Esophagus squamous epithelium (tissue), 5 donors: ENCODE measurements at regions not wholly inside any gene's neighbourhood (a gene's known extent, or its start where the extent isn't known, plus 50 kb on each side); places are given as distances from the start of the nearest gene placed in this dataset.

ENCODE experiments used
- DNase-seq: peaks from one replicate; lab custom pipeline; 2025; lab: John Stamatoyannopoulos, UW
- H3K27ac ChIP-seq, 4 donors: fragments of 200-600 bp; sonication (generic); one replicate each; pipeline ENCODE4 v1.5.1; 2016 to 2019; ENCODE audit warnings: mild to moderate bottlenecking in 1 of 4
- H3K27me3 ChIP-seq, 4 donors: fragments of 200-600 bp; sonication (generic); 1 replicate in 3 of 4; 2 replicates in 1 of 4; pipeline versions ENCODE4 v1.5.1 to v1.6.0; 2017 to 2021; ENCODE audit warnings: antibody characterized with exemption in 1 of 4
- H3K36me3 ChIP-seq, 3 donors: fragments of 200-600 bp; sonication (generic); one replicate each; pipeline ENCODE4 v1.5.1; 2016 to 2019
- H3K4me1 ChIP-seq, 3 donors: fragments of 200-600 bp; sonication (generic); one replicate each; pipeline ENCODE4 v1.5.1; 2017 to 2019
- H3K4me3 ChIP-seq, 4 donors: fragments of 200-600 bp; sonication (generic); 1 replicate in 3 of 4; 2 replicates in 1 of 4; pipeline ENCODE4 v1.5.1; 2016 to 2019; ENCODE audit warnings: mild to moderate bottlenecking in 2 of 4, moderate library complexity in 1 of 4
- H3K9me3 ChIP-seq, 3 donors: fragments of 200-600 bp; sonication (generic); one replicate each; pipeline ENCODE4 v1.5.1; 2016 to 2019
- POLR2A ChIP-seq, 4 donors: fragments of 450-650 bp; IDR thresholded peaks; one replicate each; pipeline ENCODE4 v1.6.1; 2017; ENCODE audit warnings: antibody characterized with exemption in 4 of 4, mild to moderate bottlenecking in 4 of 4, moderate library complexity in 3 of 4
- WGBS, 2 donors: methylation state at CpG; one replicate each; pipeline ENCODE4 v1.1.5; 2018; 5-methylcytosine and 5-hydroxymethylcytosine counted together
- intact Hi-C: fragments of 100-400 bp; cut with DNase I; formaldehyde crosslinking; loops from one replicate; pipeline ENCODE4 v1.15.0; 2022
- TF ChIP-seq, protein P1 (sequence below), 6 experiments: fragments of 450-650 bp in 4 of 6; fragments of 200-600 bp in 2 of 6; sonication (generic) in 2 of 6; IDR thresholded peaks; one replicate each; pipeline ENCODE4 v1.5.1; 2016 to 2019; ENCODE audit warnings: antibody characterized with exemption in 6 of 6, mild to moderate bottlenecking in 4 of 6, moderate library complexity in 4 of 6
- donor health status: DM: yes; HTN: yes; CAD: no.

DNA sequence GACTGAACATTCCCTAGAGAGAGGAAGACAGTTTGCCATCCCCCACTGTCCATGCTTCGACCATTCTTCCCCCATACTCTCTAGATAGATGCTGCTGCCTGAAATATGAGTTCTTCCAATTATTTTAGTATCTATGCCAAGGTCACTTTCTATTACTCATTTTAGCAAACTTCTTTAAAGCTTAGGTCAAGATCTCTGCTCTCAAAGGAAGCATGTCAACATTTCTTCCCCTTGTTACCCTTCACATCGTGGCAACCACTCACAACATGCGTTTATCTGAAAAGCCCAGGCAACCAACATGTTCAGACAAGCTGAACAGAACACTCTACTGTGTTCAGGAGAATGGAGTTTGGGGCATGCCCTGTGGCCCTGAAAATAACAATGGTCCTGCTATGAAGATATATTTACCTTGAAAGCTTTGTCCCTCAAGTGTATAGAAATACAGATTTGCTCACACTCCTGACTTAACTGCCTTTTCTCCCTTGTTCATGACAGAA, 138.4 kb upstream of the KIF2A start:
- Histone ChIP-seq H3K4me1 (no peaks in the 10 kb centered on the region), H3K27me3 (peaks cover 0 to 14% (median 0%) of the 10 kb centered on the region in 4 donors), H3K36me3 (no peaks in the 10 kb centered on the region), H3K27ac (no peak overlapping the region), H3K4me3 (no peak overlapping the region), H3K9me3 (peaks cover 0 to 4% (median 0%) of the 10 kb centered on the region in 3 donors)
- DNase-seq, result no peak
- 37 to 56% methylated on average over 3 of the region's 3 CpGs for WGBS, 2 donors
- TF ChIP-seq, protein P1, sequence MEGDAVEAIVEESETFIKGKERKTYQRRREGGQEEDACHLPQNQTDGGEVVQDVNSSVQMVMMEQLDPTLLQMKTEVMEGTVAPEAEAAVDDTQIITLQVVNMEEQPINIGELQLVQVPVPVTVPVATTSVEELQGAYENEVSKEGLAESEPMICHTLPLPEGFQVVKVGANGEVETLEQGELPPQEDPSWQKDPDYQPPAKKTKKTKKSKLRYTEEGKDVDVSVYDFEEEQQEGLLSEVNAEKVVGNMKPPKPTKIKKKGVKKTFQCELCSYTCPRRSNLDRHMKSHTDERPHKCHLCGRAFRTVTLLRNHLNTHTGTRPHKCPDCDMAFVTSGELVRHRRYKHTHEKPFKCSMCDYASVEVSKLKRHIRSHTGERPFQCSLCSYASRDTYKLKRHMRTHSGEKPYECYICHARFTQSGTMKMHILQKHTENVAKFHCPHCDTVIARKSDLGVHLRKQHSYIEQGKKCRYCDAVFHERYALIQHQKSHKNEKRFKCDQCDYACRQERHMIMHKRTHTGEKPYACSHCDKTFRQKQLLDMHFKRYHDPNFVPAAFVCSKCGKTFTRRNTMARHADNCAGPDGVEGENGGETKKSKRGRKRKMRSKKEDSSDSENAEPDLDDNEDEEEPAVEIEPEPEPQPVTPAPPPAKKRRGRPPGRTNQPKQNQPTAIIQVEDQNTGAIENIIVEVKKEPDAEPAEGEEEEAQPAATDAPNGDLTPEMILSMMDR (IDR thresholded peaks at IDR 0.05), result no peak
- TF ChIP-seq POLR2A (IDR thresholded peaks at IDR 0.05), result no peak
- intact Hi-C loops, result no loop called here

DNA sequence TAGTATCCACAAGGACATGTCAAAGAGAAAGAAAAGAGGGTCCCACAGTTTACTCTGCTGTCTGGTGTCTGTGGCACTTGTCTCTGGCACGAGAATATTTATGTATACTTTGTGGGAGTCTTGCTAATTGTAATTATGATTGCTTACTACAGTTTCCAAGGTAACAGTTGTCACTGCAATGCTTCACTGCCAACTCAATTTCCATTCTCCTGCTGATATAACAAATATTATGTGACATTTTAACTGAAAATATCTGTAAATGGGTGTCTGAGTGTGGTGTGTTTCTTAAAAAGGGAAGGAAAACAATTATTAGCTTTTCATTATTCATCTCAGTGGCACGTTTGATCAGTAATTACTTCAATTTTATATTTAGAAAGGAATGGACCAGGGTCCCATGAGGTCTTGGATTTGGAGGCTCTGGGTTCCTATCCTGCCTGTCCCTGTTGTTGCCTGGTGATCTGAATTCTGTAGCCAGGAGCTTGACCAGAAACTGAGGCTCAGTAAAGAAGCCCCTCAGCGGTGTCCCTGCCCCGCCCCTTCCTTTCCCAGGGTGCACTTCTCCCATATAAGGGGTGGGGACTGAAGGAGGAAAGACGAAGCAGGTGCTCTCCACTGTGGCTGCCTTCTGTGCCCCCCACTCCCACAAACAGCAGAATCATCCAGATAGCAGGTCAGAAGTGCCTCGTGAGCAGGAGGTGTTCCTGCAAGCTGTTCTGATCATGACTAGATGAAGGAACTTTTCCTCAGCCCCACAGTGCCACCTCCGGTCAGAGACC, 137.3 kb upstream of the KIF2A start:
- WGBS, 2 donors, result 63 to 75% methylated on average over 4 to 7 of the region's 7 CpGs
- TF ChIP-seq, protein P1 (IDR thresholded peaks at IDR 0.05), result no peak
- no peak for TF ChIP-seq POLR2A (IDR thresholded peaks at IDR 0.05)
- intact Hi-C loops, result no loop called here
- no peak for DNase-seq
- no peak overlapping the region for H3K27ac ChIP-seq
- no peaks in the 10 kb centered on the region for H3K36me3 ChIP-seq
- H3K9me3 ChIP-seq, result no peaks in the 10 kb centered on the region
- H3K27me3 ChIP-seq, result peaks cover 0 to 10% (median 0%) of the 10 kb centered on the region in 4 donors
- no peaks in the 10 kb centered on the region for H3K4me1 ChIP-seq
- H3K4me3 ChIP-seq, result no peak overlapping the region

DNA sequence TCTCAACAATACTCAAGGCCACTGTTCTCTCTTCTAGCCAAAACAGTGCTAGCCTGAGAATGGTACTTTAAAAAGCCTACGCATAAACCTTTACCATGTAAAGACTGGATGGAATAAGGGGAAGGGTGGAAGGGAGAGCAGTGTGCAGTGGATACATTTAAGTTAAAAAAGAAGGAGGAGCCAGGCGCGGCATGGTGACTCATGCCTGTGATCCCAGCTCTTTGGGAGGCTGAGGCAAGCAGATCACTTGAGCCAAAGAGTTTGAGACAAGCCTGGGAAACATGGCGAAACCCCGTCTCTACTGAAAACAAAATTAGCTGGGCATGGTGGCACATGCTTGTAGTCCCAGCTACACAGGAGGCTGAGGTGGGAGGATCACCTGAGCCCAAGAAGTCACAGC, 127.7 kb upstream of the KIF2A start:
- no peak for DNase-seq
- 40 to 50% methylated on average over 5 of the region's 5 CpGs for WGBS, 2 donors

DNA sequence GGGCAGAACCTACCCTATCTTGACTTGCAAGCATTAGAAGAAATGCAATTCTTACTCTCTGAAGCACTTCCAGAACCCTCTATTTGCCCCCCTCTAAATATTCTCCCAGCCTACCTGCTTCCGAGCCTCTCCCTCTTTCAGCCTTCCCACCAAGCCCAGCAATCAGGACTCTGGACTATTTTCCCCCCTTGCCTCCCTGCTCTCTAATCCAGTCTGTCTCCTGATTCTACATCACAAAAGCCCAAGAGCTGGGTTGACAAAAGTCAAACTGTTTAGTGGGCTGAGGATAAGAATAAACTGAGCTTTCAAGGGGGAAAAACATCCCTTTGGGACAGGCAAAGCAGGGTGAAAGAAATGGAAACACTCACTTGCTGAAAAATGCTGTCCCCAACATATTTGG, 123.2 kb upstream of the KIF2A start:
- WGBS, 2 donors, result 67 to 75% methylated on average over 1 of the region's 1 CpG
- Histone ChIP-seq H3K4me3 (no peak overlapping the region), H3K9me3 (no peaks in the 10 kb centered on the region), H3K27ac (no peak overlapping the region), H3K27me3 (no peaks in the 10 kb centered on the region), H3K4me1 (no peaks in the 10 kb centered on the region), H3K36me3 (no peaks in the 10 kb centered on the region)
- TF ChIP-seq, protein P1 (IDR thresholded peaks at IDR 0.05), result no peak
- TF ChIP-seq POLR2A (IDR thresholded peaks at IDR 0.05), result no peak
- intact Hi-C loops, result no loop called here
- no peak for DNase-seq

More for the DNA sequence above, 127.7 kb upstream of the KIF2A start:
- Histone ChIP-seq H3K36me3 (no peaks in the 10 kb centered on the region), H3K4me3 (no peak overlapping the region), H3K4me1 (no peaks in the 10 kb centered on the region), H3K9me3 (no peaks in the 10 kb centered on the region), H3K27me3 (peaks cover 0 to 7% (median 0%) of the 10 kb centered on the region in 4 donors), H3K27ac (no peak overlapping the region)
- intact Hi-C loops, result no loop called here
- no peak for TF ChIP-seq POLR2A (IDR thresholded peaks at IDR 0.05)
- TF ChIP-seq, protein P1 (IDR thresholded peaks at IDR 0.05), result no peak

DNA sequence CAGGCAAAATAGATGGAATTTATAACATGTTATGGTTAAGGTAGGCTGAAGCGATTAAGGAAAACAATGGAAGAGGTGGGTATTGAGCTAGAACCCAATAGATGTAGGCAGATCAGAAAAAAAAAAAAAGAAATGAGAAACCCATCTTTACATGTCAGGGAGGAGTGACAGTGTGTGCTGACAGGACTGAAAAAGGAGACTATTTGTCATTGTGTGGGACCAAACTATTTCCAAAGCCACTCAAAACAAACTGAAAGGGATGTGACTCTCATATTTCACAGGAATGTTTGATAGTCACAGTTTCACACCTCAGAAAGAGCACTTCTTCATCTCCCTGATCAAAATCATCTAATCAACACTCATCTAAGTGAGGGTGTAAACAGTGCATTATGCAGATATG, 122.3 kb upstream of the KIF2A start:
- DNase-seq, result no peak
- Histone ChIP-seq H3K4me3 (no peak overlapping the region), H3K27me3 (peaks cover 0 to 7% (median 0%) of the 10 kb centered on the region in 4 donors), H3K4me1 (no peaks in the 10 kb centered on the region), H3K27ac (no peak overlapping the region), H3K36me3 (no peaks in the 10 kb centered on the region), H3K9me3 (no peaks in the 10 kb centered on the region)
- no peak for TF ChIP-seq POLR2A (IDR thresholded peaks at IDR 0.05)
- TF ChIP-seq, protein P1 (IDR thresholded peaks at IDR 0.05), result no peak
- intact Hi-C loops, result no loop called here
- 87 to 100% methylated on average over 1 of the region's 1 CpG for WGBS, 2 donors
